ENCODE measurements at regions not wholly inside any gene's neighbourhood (a gene's known extent, or its start where the extent isn't known, plus 50 kb on each side); places are given as distances from the start of the nearest gene placed in this dataset.

DNA sequence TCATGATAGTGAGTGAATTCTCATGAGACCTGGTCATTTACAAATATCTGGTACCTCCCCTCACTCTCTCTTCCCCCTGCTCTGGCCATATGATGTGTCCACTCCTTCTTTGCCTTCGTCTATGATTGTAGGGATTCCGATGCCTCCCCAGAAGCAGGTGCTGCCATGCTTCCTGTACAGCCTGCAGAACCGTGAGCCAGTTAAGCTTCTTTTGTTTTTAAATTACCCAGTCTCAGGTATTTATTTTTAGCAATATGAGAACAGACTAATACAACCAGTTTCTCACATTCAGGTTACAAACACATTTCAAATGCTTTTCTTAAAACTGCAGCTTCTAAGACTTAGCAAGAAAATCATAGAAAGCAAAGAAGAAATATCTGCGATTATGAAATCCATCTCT, 321.2 kb upstream of the CDH7 start:
- TF ChIP-seq, protein P1, sequence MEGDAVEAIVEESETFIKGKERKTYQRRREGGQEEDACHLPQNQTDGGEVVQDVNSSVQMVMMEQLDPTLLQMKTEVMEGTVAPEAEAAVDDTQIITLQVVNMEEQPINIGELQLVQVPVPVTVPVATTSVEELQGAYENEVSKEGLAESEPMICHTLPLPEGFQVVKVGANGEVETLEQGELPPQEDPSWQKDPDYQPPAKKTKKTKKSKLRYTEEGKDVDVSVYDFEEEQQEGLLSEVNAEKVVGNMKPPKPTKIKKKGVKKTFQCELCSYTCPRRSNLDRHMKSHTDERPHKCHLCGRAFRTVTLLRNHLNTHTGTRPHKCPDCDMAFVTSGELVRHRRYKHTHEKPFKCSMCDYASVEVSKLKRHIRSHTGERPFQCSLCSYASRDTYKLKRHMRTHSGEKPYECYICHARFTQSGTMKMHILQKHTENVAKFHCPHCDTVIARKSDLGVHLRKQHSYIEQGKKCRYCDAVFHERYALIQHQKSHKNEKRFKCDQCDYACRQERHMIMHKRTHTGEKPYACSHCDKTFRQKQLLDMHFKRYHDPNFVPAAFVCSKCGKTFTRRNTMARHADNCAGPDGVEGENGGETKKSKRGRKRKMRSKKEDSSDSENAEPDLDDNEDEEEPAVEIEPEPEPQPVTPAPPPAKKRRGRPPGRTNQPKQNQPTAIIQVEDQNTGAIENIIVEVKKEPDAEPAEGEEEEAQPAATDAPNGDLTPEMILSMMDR (optimal IDR thresholded peaks at IDR 0.05 in 1 of 3, IDR thresholded peaks at IDR 0.05 in 1 of 3, conservative IDR thresholded peaks at IDR 0.05 in 1 of 3; ENCODE audit: extremely low read depth in 1 of 3, insufficient read depth in 2 of 3, low read length in 3 of 3) = no peak
- no peak for TF ChIP-seq EZH2 (IDR thresholded peaks at IDR 0.05; ENCODE audit: low read length)
- no peaks in the 10 kb centered on the region for H3K27me3 ChIP-seq (ENCODE audit: control insufficient read depth, extremely low read depth, insufficient read depth, low read length)
- dilution Hi-C loops (cut with MboI; ENCODE audit: extremely low pct_ligation_motif_present, low sequenced_read_pairs) = no loop called here
- H3K9ac ChIP-seq (ENCODE audit: control insufficient read depth, extremely low read depth, insufficient read depth, low read length) = no peak overlapping the region
- H3K36me3 ChIP-seq (ENCODE audit: control insufficient read depth in 2 of 2, extremely low read depth in 1 of 2, insufficient read depth in 2 of 2, low read length in 2 of 2) = no peaks in the 10 kb centered on the region
- no peak for DNase-seq (ENCODE audit: low read depth, low spot score)
- H3K4me3 ChIP-seq (ENCODE audit: control insufficient read depth in 2 of 3, extremely low read depth in 1 of 3, insufficient read depth in 2 of 3, low read depth in 1 of 3, low read length in 3 of 3) = no peak overlapping the region
- H3K4me2 ChIP-seq (ENCODE audit: control insufficient read depth, extremely low read depth, insufficient read depth, low read depth, low read length) = no peak overlapping the region
- FAIRE-seq = no peak
- no peak overlapping the region for H3K27ac ChIP-seq (ENCODE audit: control insufficient read depth, insufficient read depth, low read length)
- no peak overlapping the region for H2AFZ ChIP-seq (ENCODE audit: control insufficient read depth, low read length)
- H3K9me1 ChIP-seq (ENCODE audit: control insufficient read depth, extremely low read depth, insufficient read depth, low read length) = no peaks in the 10 kb centered on the region
- no peaks in the 10 kb centered on the region for H4K20me1 ChIP-seq (ENCODE audit: control insufficient read depth, extremely low read depth, insufficient read depth, low read length)
- no peaks in the 10 kb centered on the region for H3K79me2 ChIP-seq (ENCODE audit: control insufficient read depth, insufficient read depth, low read length)
- no peaks in the 10 kb centered on the region for H3K4me1 ChIP-seq (ENCODE audit: control insufficient read depth, extremely low read depth, insufficient read depth, low read length)
- no peaks in the 10 kb centered on the region for H3K9me3 ChIP-seq (ENCODE audit: control insufficient read depth, low read depth, low read length)

DNA sequence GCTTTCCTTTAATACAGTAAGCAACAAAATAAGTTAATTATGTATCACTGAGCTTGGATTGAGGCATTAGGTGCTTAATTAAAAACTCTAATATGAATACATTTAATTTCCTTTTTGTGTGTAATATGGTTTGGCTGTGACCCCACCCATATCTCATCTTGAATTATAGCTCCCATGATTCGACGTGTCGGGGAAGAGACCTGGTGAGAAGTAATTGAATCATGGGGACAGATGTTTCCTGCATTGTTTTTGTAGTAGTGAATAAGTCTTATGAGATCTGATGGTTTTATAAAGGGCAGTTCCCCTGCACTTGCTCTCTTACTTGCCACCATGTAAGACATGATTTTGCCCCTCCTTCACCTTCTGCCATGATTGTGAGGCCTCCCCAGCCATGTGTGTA, 325.4 kb upstream of the CDH7 start:
- no peaks in the 10 kb centered on the region for H3K4me1 ChIP-seq (ENCODE audit: control insufficient read depth, extremely low read depth, insufficient read depth, low read length)
- no peaks in the 10 kb centered on the region for H3K79me2 ChIP-seq (ENCODE audit: control insufficient read depth, insufficient read depth, low read length)
- H3K9me3 ChIP-seq (ENCODE audit: control insufficient read depth, low read depth, low read length) = no peaks in the 10 kb centered on the region
- H3K27me3 ChIP-seq (ENCODE audit: control insufficient read depth, extremely low read depth, insufficient read depth, low read length) = no peaks in the 10 kb centered on the region
- DNase-seq (ENCODE audit: low read depth, low spot score) = no peak
- H3K36me3 ChIP-seq (ENCODE audit: control insufficient read depth in 2 of 2, extremely low read depth in 1 of 2, insufficient read depth in 2 of 2, low read length in 2 of 2) = no peaks in the 10 kb centered on the region
- TF ChIP-seq, protein P1 (optimal IDR thresholded peaks at IDR 0.05 in 1 of 3, IDR thresholded peaks at IDR 0.05 in 1 of 3, conservative IDR thresholded peaks at IDR 0.05 in 1 of 3; ENCODE audit: extremely low read depth in 1 of 3, insufficient read depth in 2 of 3, low read length in 3 of 3) = no peak
- TF ChIP-seq EZH2 (IDR thresholded peaks at IDR 0.05; ENCODE audit: low read length) = no peak
- H2AFZ ChIP-seq (ENCODE audit: control insufficient read depth, low read length) = no peak overlapping the region
- dilution Hi-C loops (cut with MboI; ENCODE audit: extremely low pct_ligation_motif_present, low sequenced_read_pairs) = no loop called here
- no peak overlapping the region for H3K9ac ChIP-seq (ENCODE audit: control insufficient read depth, extremely low read depth, insufficient read depth, low read length)
- no peaks in the 10 kb centered on the region for H4K20me1 ChIP-seq (ENCODE audit: control insufficient read depth, extremely low read depth, insufficient read depth, low read length)
- H3K27ac ChIP-seq (ENCODE audit: control insufficient read depth, insufficient read depth, low read length) = no peak overlapping the region
- no peak overlapping the region for H3K4me3 ChIP-seq (ENCODE audit: control insufficient read depth in 2 of 3, extremely low read depth in 1 of 3, insufficient read depth in 2 of 3, low read depth in 1 of 3, low read length in 3 of 3)
- no peak overlapping the region for H3K4me2 ChIP-seq (ENCODE audit: control insufficient read depth, extremely low read depth, insufficient read depth, low read depth, low read length)
- H3K9me1 ChIP-seq (ENCODE audit: control insufficient read depth, extremely low read depth, insufficient read depth, low read length) = no peaks in the 10 kb centered on the region
- FAIRE-seq = no peak

All from keratinocyte (primary cell).